ENCODE measurements at regions not wholly inside any gene's neighbourhood (a gene's known extent, or its start where the extent isn't known, plus 50 kb on each side); places are given as distances from the start of the nearest gene placed in this dataset.

- no peak overlapping the region for H3K4me3 ChIP-seq (ENCODE audit: low read depth in 1 of 5, low read length in 5 of 5)
- no peaks in the 10 kb centered on the region for H3K4me1 ChIP-seq (ENCODE audit: control insufficient read depth in 5 of 5, insufficient read depth in 5 of 5, low read length in 5 of 5)
- no peaks in the 10 kb centered on the region for H3K27me3 ChIP-seq (ENCODE audit: control insufficient read depth in 5 of 5, insufficient read depth in 4 of 5, low read length in 5 of 5)
- H3K27ac ChIP-seq (ENCODE audit: low read depth, low read length), result no peak overlapping the region
- peaks cover 0 to 10% (median 0%) of the 10 kb centered on the region in 5 donors for H3K9me3 ChIP-seq (ENCODE audit: control insufficient read depth in 5 of 5, low read length in 5 of 5)
- no peak overlapping the region for H3K9ac ChIP-seq (ENCODE audit: low read length in 5 of 5)
- no peaks in the 10 kb centered on the region for H3K36me3 ChIP-seq (ENCODE audit: control insufficient read depth in 5 of 5, insufficient read depth in 5 of 5, low read length in 5 of 5)
Observed at GRCh38 chr11:43072096-43072495, 239.7 kb upstream of the API5 start.

GRCh38 chr11:43072911-43073310 is 238.9 kb upstream of the API5 start:
- Histone ChIP-seq H3K9me3 (ENCODE audit: control insufficient read depth in 5 of 5, low read length in 5 of 5) (peaks cover 0 to 10% (median 0%) of the 10 kb centered on the region in 5 donors), H3K4me1 (ENCODE audit: control insufficient read depth in 5 of 5, insufficient read depth in 5 of 5, low read length in 5 of 5) (no peaks in the 10 kb centered on the region), H3K27me3 (ENCODE audit: control insufficient read depth in 5 of 5, insufficient read depth in 4 of 5, low read length in 5 of 5) (no peaks in the 10 kb centered on the region), H3K27ac (ENCODE audit: low read depth, low read length) (no peak overlapping the region), H3K36me3 (ENCODE audit: control insufficient read depth in 5 of 5, insufficient read depth in 5 of 5, low read length in 5 of 5) (no peaks in the 10 kb centered on the region), H3K4me3 (ENCODE audit: low read depth in 1 of 5, low read length in 5 of 5) (no peak overlapping the region), H3K9ac (ENCODE audit: low read length in 5 of 5) (no peak overlapping the region)

- H3K36me3 ChIP-seq (ENCODE audit: control insufficient read depth in 5 of 5, insufficient read depth in 5 of 5, low read length in 5 of 5), result no peaks in the 10 kb centered on the region
- H3K27me3 ChIP-seq (ENCODE audit: control insufficient read depth in 5 of 5, insufficient read depth in 4 of 5, low read length in 5 of 5), result no peaks in the 10 kb centered on the region
- no peak overlapping the region for H3K9ac ChIP-seq (ENCODE audit: low read length in 5 of 5)
- H3K27ac ChIP-seq (ENCODE audit: low read depth, low read length), result no peak overlapping the region
- no peaks in the 10 kb centered on the region for H3K4me1 ChIP-seq (ENCODE audit: control insufficient read depth in 5 of 5, insufficient read depth in 5 of 5, low read length in 5 of 5)
- H3K4me3 ChIP-seq (ENCODE audit: low read depth in 1 of 5, low read length in 5 of 5), result no peak overlapping the region
- peaks cover 0 to 10% (median 0%) of the 10 kb centered on the region in 5 donors for H3K9me3 ChIP-seq (ENCODE audit: control insufficient read depth in 5 of 5, low read length in 5 of 5)
Observed at GRCh38 chr11:43074810-43075209, 237.0 kb upstream of the API5 start.

GRCh38 chr11:43101113-43101512 is 210.7 kb upstream of the API5 start:
- H3K27ac ChIP-seq (ENCODE audit: low read depth, low read length), result no peak overlapping the region
- no peak overlapping the region for H3K4me3 ChIP-seq (ENCODE audit: low read depth in 1 of 5, low read length in 5 of 5)
- H3K9ac ChIP-seq (ENCODE audit: low read length in 5 of 5), result no peak overlapping the region
- no peaks in the 10 kb centered on the region for H3K4me1 ChIP-seq (ENCODE audit: control insufficient read depth in 5 of 5, insufficient read depth in 5 of 5, low read length in 5 of 5)
- H3K9me3 ChIP-seq (ENCODE audit: control insufficient read depth in 5 of 5, low read length in 5 of 5), result no peaks in the 10 kb centered on the region
- no peaks in the 10 kb centered on the region for H3K27me3 ChIP-seq (ENCODE audit: control insufficient read depth in 5 of 5, insufficient read depth in 4 of 5, low read length in 5 of 5)
- H3K36me3 ChIP-seq (ENCODE audit: control insufficient read depth in 5 of 5, insufficient read depth in 5 of 5, low read length in 5 of 5), result no peaks in the 10 kb centered on the region

GRCh38 chr11:43116071-43116470 is 195.7 kb upstream of the API5 start:
- Histone ChIP-seq H3K27me3 (ENCODE audit: control insufficient read depth in 5 of 5, insufficient read depth in 4 of 5, low read length in 5 of 5) (no peaks in the 10 kb centered on the region), H3K9ac (ENCODE audit: low read length in 5 of 5) (no peak overlapping the region), H3K27ac (ENCODE audit: low read depth, low read length) (no peak overlapping the region), H3K4me1 (ENCODE audit: control insufficient read depth in 5 of 5, insufficient read depth in 5 of 5, low read length in 5 of 5) (no peaks in the 10 kb centered on the region), H3K36me3 (ENCODE audit: control insufficient read depth in 5 of 5, insufficient read depth in 5 of 5, low read length in 5 of 5) (no peaks in the 10 kb centered on the region), H3K4me3 (ENCODE audit: low read depth in 1 of 5, low read length in 5 of 5) (no peak overlapping the region), H3K9me3 (ENCODE audit: control insufficient read depth in 5 of 5, low read length in 5 of 5) (no peaks in the 10 kb centered on the region)

- Histone ChIP-seq H3K9ac (ENCODE audit: low read length in 5 of 5) (no peak overlapping the region), H3K27ac (ENCODE audit: low read depth, low read length) (no peak overlapping the region), H3K4me1 (ENCODE audit: control insufficient read depth in 5 of 5, insufficient read depth in 5 of 5, low read length in 5 of 5) (peaks cover 0 to 12% (median 0%) of the 10 kb centered on the region in 5 donors), H3K9me3 (ENCODE audit: control insufficient read depth in 5 of 5, low read length in 5 of 5) (no peaks in the 10 kb centered on the region), H3K4me3 (ENCODE audit: low read depth in 1 of 5, low read length in 5 of 5) (no peak overlapping the region), H3K27me3 (ENCODE audit: control insufficient read depth in 5 of 5, insufficient read depth in 4 of 5, low read length in 5 of 5) (no peaks in the 10 kb centered on the region), H3K36me3 (ENCODE audit: control insufficient read depth in 5 of 5, insufficient read depth in 5 of 5, low read length in 5 of 5) (no peaks in the 10 kb centered on the region)
Observed at GRCh38 chr11:43119275-43119970, 192.4 kb upstream of the API5 start.

- no peak overlapping the region for H3K9ac ChIP-seq (ENCODE audit: low read length in 5 of 5)
- H3K4me1 ChIP-seq (ENCODE audit: control insufficient read depth in 5 of 5, insufficient read depth in 5 of 5, low read length in 5 of 5), result peaks cover 0 to 18% (median 0%) of the 10 kb centered on the region in 5 donors
- peak overlapping the region; percentile 12 for H3K27ac ChIP-seq (ENCODE audit: low read depth, low read length)
- no peaks in the 10 kb centered on the region for H3K9me3 ChIP-seq (ENCODE audit: control insufficient read depth in 5 of 5, low read length in 5 of 5)
- H3K4me3 ChIP-seq (ENCODE audit: low read depth in 1 of 5, low read length in 5 of 5), result no peak overlapping the region
- no peaks in the 10 kb centered on the region for H3K36me3 ChIP-seq (ENCODE audit: control insufficient read depth in 5 of 5, insufficient read depth in 5 of 5, low read length in 5 of 5)
- no peaks in the 10 kb centered on the region for H3K27me3 ChIP-seq (ENCODE audit: control insufficient read depth in 5 of 5, insufficient read depth in 4 of 5, low read length in 5 of 5)
Observed at GRCh38 chr11:43122546-43122945, 189.2 kb upstream of the API5 start.

GRCh38 chr11:43123443-43123842 is 188.4 kb upstream of the API5 start:
- no peak overlapping the region for H3K27ac ChIP-seq (ENCODE audit: low read depth, low read length)
- H3K9ac ChIP-seq (ENCODE audit: low read length in 5 of 5), result no peak overlapping the region
- no peaks in the 10 kb centered on the region for H3K9me3 ChIP-seq (ENCODE audit: control insufficient read depth in 5 of 5, low read length in 5 of 5)
- H3K27me3 ChIP-seq (ENCODE audit: control insufficient read depth in 5 of 5, insufficient read depth in 4 of 5, low read length in 5 of 5), result no peaks in the 10 kb centered on the region
- no peak overlapping the region for H3K4me3 ChIP-seq (ENCODE audit: low read depth in 1 of 5, low read length in 5 of 5)
- no peaks in the 10 kb centered on the region for H3K36me3 ChIP-seq (ENCODE audit: control insufficient read depth in 5 of 5, insufficient read depth in 5 of 5, low read length in 5 of 5)
- peaks cover 0 to 18% (median 0%) of the 10 kb centered on the region in 5 donors for H3K4me1 ChIP-seq (ENCODE audit: control insufficient read depth in 5 of 5, insufficient read depth in 5 of 5, low read length in 5 of 5)

GRCh38 chr11:43124272-43124935 is 187.4 kb upstream of the API5 start:
- Histone ChIP-seq H3K27ac (ENCODE audit: low read depth, low read length) (no peak overlapping the region), H3K4me3 (ENCODE audit: low read depth in 1 of 5, low read length in 5 of 5) (no peak overlapping the region), H3K9me3 (ENCODE audit: control insufficient read depth in 5 of 5, low read length in 5 of 5) (no peaks in the 10 kb centered on the region), H3K4me1 (ENCODE audit: control insufficient read depth in 5 of 5, insufficient read depth in 5 of 5, low read length in 5 of 5) (peaks cover 0 to 18% (median 0%) of the 10 kb centered on the region in 5 donors), H3K36me3 (ENCODE audit: control insufficient read depth in 5 of 5, insufficient read depth in 5 of 5, low read length in 5 of 5) (no peaks in the 10 kb centered on the region), H3K27me3 (ENCODE audit: control insufficient read depth in 5 of 5, insufficient read depth in 4 of 5, low read length in 5 of 5) (no peaks in the 10 kb centered on the region), H3K9ac (ENCODE audit: low read length in 5 of 5) (no peak overlapping the region)

- Histone ChIP-seq H3K9me3 (ENCODE audit: control insufficient read depth in 5 of 5, low read length in 5 of 5) (no peaks in the 10 kb centered on the region), H3K4me1 (ENCODE audit: control insufficient read depth in 5 of 5, insufficient read depth in 5 of 5, low read length in 5 of 5) (peaks cover 0 to 13% (median 0%) of the 10 kb centered on the region in 5 donors), H3K9ac (ENCODE audit: low read length in 5 of 5) (no peak overlapping the region), H3K27me3 (ENCODE audit: control insufficient read depth in 5 of 5, insufficient read depth in 4 of 5, low read length in 5 of 5) (no peaks in the 10 kb centered on the region), H3K36me3 (ENCODE audit: control insufficient read depth in 5 of 5, insufficient read depth in 5 of 5, low read length in 5 of 5) (no peaks in the 10 kb centered on the region), H3K4me3 (ENCODE audit: low read depth in 1 of 5, low read length in 5 of 5) (no peak overlapping the region), H3K27ac (ENCODE audit: low read depth, low read length) (no peak overlapping the region)
Observed at GRCh38 chr11:43129329-43129728, 182.5 kb upstream of the API5 start.
